Bone marrow (tissue), 2 donors: ENCODE measurements at regions not wholly inside any gene's neighbourhood (a gene's known extent, or its start where the extent isn't known, plus 50 kb on each side); places are given as distances from the start of the nearest gene placed in this dataset.

Experiments
- DNase-seq, 2 donors: peaks; one replicate each; lab custom pipeline; 2025; lab: John Stamatoyannopoulos, UW

DNA sequence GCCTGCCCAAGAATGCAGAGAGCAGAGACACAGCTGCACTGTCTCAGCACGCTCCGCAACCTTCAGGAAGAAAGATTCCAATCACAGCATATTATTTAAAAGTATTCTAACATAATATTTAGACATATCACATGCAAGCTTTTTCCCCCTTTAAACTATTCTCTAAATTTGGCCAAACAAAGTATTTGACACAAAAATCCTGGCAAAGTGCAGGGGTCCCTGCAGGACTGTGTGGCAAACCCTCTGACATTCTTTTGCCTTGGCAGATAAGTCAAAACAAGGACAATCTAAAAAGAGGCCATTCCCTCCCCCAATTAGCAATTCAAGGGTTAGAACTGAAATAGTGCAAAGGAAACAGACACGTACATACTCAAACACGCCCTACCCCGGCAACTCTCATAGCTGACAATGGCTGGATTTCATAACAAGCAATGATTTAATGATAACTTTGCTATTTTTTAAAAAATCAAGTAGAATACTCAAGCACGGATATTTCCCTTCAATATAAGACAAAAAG lies 225.3 kb downstream of the MRPL39 start:
- no peak for DNase-seq

DNA sequence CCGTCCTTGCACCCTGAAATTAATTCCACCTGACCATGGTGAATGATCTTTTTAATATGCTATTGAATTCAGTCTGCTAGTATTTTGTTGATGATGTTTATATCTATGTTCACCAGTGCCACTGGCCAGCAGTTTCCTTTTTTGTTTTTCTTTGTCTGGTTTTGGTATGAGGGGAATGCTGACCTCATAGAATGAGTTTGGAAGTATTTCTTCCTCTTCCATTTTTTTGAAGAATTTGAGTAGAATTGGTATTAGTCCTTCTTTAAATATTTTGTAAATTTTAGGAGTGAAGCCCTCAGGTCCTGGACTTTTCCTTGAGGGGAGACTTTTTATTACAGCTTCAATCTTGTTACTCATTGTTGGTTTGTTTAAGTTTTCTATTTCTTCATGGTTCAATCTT lies 231.6 kb downstream of the MRPL39 start:
- no peak for DNase-seq

DNA sequence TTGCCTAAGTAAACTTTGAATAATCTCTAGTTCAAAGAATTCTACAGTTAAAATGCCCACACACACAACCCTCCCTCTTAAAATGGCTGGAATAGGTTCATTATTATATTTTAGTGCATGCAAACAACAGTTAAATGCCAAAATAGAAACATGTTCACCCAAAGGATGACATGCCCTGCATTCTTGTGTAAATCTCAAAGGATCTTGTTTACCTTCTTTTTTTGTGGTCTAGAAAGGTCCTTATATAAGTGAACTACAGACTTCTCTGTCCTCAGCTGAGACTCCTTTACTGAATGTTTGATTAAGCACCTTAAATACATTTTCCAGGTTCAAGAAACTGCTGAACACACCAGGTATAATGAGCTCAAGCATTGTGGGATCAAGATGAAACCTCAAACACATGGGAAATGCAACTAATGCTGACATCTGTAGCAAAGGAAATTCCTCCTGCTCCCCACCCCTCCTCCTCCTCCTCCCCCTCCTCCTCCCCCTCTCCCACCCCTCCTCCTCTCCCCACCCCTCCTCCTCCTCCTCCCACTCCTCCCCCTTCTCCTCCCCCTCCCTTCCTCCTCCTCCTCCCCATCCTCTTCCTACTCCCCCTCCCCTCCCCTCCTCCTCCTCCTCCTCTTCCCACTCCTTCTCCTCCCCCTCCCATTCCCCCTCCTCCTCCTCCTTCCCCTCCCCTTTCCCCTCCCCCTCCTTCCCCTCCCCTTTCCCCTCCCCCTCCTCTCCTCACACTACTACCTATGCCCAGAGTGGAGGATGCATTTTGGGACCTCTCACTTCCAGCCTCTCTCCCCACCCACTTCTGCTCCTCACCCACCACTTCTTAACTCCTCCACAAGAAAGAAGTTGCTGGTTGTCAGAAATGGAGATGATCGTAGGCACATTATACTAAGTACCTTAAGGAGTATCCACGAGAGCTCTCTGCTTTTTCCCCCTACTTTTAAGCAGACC lies 233.9 kb downstream of the MRPL39 start:
- DNase-seq, result no peak

DNA sequence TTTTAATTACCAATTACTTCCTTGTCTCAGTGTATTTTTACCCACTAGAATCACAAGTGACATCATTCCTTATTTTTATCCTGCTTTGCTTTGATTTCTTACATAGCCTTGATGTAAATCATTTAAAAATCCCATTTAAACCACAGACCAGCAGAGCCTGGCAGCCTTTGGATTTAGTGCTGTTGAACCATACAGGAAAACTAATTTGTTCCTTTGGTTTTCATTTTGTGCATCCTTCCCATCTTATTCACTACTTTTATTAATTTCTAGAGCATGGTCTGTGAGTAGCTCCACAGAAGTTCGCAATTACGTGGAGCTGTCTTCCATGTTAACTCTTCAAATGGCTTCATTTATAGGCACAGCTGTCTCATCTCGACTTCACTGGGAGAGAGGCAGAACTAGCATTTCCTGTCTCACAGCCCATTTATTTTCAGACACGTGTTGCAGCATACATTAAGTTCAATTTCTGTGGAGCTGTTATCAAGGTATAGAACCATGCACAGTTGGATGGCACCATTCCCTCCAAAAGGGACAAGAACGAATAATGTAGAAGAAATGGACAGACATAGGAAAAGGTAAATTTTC lies 235.3 kb downstream of the MRPL39 start:
- DNase-seq, result no peak

DNA sequence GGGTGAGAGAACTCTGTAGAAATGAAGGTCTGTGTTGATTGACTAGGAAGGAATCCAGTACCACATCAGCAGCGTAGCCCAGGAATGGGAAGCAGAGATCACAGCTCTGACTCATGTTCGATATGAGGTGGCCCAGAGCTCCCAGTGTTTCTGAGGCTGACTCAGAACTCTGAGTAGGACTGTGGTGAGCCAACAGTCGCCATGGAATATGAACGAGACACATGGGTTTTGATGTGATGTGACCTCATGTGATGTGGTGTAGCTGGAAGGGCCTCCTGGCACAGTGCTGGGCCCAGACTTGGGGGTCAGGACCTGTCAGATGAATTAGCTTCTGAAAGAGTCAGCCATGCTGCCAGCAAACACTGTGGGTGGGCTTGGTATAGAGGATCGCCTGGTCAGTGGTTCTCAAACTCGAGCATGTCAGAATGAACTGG lies 237.0 kb downstream of the MRPL39 start:
- DNase-seq, result no peak

DNA sequence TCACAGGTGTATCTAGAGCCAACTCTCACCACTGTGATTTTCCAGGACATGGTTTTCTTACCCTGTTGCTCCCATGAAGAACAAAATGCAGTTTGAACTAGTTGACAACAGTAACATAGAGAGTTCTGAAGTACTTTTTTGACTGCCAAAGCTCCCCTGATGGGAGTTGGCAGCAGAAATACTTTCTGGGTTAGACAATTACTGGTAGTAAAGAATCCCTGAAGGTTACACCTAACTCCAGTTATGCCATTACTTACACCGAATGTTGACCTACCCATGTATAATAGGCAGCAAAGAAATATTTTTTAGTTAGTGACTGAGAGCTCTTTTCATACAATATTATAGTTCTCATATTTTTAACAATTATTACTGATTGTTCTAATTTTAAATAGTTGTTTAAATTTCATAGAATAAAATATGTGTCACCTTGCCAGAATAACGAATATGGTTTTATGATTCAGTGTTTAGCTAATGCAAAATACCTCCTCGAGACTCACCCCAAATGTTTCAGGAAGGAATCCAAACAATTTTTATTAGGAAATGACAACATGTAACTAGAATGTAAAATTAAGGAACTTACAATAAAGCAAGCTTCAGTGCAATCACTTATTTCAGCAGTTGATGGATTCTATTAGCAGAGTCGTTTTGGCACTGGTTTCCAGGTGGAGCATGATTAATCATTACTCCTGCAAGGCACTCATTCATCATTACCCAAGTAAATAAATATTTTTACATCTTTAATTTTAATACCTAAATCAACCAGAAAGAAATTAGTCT lies 237.6 kb downstream of the MRPL39 start:
- DNase-seq, result no peak

DNA sequence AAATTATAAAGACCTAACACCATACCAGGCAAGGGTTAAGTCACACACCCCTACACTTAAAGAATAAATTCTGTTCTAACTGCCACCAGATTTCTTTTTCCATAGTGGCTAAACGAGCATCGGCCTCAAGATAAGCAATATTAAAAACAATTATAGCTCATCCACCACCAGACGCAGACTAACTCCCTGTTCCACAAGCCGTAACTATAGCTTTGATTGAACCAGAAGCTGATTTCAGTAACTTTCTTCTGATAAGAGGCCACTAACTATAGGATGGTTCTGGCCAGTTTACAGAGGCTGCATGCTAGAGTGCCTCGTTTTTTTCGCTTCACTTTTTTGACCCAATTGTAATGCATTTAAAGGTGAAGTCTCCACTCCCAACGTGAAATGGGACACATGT lies 238.8 kb downstream of the MRPL39 start:
- DNase-seq, result no peak

DNA sequence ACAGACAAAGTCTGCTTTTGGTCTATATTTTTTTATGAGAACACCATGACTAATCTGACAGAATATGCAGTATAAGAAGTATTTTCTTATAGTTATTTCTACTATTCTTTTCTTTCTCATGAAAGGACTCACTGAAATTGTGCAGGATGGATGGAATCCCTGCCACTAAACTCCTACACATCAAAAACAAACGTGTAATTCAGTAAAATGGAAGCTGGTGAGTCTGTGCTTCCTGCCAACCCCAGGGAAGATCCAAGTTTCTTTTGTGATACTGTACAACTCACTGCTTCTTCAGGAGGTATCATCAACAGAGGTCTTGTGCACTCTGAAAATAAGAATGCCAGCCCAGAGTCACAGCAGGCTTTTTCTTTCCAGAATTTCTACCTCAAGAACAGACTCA lies 241.2 kb downstream of the MRPL39 start:
- DNase-seq, result no peak

DNA sequence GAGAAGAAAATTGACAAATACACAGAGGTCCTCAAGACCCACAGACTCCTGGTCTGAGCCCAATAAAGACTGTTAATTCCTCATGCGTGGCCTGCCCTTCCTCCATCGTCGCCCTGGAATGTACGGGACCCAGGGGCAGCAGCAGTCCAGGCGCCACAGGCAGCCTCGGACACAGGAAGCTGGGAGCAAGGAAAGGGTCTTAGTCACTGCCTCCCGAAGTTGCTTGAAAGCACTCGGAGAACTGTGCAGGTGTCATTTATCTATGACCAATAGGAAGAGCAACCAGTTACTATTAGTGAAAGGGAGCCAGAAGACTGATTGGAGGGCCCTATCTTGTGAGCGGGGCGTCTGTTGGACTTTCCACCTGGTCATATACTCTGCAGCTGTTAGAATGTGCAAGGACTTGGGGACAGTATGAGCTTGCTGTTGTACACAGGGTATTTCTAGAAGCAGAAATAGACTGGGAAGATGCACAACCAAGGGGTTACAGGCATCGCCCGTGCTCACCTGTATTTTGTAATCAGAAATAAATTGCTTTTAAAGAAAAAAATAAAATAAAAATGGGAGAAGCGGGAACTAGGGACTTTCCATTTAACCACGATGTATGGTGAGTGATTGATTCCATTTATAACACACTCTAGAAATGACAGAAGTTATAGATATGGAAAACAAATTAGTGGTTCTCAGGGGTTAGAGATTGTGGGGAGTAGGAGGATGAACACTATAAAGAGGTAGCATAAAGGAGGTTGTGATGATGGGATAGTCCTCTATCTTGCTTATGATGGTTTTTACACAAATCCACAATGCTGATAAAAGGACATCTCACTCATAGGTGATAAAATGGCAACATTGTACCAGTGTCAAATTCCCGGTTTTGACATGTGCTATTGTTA lies 244.7 kb downstream of the MRPL39 start:
- DNase-seq, result no peak

DNA sequence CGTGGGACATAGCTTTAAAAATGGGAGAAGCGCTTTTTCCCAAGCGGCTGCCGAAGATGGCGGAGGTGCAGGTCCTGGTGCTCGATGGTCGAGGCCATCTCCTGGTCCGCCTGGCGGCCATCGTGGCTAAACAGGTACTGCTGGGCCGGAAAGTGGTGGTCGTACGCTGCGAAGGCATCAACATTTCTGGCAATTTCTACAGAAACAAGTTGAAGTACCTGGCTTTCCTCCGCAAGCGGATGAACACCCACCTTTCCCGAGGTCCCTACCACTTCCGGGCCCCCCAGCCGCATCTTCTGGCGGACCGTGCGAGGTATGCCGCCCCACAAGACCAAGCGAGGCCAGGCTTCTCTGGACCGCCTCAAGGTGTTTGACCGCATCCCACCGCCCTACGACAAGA lies 245.5 kb downstream of the MRPL39 start:
- no peak for DNase-seq

DNA sequence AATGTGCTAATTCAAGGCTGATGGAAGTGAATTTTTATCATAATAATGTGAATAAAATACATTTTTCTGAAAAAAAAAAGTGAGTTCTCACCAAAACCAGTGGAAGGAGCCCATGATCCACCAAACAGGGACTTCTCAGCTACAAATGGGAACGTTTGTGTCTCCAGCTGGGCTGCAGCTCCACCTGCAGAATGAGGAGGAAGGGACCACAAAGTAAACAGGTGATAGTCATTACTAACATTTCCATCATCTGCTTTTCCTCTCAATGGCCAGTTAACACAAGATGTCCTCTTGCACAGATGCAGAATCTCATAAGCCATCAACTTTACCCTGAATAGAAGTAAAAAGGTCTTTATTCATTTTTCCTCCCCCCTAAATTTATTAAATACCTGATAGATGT lies 246.2 kb downstream of the MRPL39 start:
- no peak for DNase-seq

DNA sequence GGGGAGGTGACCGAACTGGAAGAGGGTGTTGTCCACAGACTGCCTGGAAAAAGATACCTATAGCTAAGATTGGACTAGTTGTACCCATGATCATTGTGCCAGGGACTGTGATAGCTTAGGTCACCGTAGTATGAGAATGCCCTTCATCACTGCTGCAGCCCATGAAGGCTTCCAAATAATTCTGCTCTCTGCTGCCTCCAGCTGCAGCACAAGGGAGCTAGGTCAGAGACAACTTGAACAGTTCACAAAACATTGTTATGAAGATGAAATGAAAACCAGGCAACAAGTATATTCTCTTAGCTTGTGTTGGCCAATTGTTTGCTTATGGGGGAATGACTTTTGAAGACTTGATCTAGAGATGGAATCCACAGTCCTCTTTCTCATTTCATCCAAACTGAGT lies 246.7 kb downstream of the MRPL39 start:
- DNase-seq, result no peak

DNA sequence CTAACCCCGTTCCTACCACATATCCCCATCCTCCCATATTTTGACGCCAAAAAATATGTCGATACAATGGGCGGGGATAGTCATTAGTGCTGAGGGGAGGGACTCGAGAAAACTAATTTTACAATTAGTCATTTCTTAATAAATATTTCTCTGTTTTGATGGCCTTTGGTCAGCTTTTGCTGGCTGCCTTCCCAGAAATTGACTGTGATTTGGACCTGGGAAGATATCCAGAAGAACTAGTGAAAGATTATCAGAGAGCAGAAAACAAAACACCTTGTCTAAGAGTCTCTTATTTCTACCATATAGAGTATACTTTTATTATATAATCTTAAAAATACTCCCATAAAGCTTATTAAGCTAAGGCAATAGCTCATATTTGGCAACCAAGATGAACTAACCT lies 247.6 kb downstream of the MRPL39 start:
- DNase-seq, result no peak

DNA sequence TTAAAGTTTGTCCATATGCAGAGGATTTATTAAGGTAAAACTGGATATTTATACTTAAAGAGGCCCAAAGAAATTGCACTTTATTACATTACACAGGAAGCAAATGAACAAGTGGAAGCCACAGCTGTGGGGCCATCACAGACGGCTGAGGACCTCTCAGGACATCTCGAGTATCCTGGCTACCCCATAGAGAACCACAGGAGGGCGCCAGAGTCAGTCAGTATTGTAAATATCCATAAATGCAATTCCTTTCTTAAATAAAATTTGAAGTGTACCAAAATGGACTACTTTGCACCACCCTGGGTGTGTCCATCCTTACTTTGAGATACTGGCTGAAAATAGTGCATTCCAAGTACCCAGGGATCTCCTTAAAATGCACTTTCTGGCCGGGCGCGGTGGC lies 257.2 kb downstream of the MRPL39 start:
- DNase-seq, result no peak

DNA sequence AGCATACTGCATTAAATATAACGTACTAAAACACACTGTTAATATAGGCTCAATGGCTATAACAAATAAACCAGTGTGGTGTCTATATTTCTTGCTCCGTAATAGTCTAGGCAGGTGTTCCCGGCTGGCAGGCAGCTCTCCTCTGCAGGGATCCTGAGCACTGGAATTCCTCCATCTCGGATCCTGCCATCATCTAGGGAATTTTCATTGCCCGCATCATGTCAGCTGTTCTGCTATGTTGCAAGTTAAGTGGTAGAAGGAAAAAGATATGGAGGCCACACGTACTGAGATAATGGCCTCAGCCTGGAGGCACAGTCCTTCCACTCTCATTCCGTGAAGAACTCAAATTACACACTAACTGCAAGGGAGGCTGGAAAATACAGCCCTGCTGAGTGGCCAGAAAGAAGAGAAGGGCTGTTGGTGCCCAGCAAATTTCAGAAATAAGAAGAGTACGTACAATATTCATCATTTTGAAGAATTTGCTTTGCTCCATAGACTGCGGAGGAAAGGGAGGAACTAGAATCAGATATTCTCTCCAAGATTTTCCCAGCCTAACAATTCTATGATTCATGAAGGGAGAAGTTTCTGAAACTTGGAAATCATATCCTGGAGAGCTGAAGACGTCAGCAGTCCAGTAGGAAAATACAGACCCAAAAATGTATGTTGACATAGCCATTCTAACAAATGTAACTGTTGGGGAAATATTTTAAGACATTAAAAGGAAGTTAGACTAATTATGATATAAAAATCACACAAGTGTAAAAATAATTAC lies 263.3 kb downstream of the MRPL39 start:
- no peak for DNase-seq

DNA sequence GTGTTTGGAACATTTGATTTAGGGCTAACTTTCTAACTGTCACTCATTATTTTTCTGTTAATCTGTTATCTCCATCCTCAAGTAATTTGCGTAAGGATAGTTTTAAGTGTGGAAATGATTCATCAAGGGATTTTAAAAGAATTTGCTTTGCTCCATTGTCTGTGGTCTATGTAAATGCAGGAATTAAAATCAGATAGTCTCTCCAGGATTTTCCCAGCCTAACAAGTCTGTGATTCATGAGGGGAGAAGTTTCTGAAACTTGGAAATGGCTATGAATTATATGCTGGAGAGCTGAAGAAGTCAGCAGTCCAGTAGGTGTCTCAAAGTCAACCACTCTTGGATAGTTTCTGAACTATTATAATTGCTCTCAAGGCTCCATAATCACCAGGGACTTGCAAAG lies 264.5 kb downstream of the MRPL39 start:
- DNase-seq, result no peak

DNA sequence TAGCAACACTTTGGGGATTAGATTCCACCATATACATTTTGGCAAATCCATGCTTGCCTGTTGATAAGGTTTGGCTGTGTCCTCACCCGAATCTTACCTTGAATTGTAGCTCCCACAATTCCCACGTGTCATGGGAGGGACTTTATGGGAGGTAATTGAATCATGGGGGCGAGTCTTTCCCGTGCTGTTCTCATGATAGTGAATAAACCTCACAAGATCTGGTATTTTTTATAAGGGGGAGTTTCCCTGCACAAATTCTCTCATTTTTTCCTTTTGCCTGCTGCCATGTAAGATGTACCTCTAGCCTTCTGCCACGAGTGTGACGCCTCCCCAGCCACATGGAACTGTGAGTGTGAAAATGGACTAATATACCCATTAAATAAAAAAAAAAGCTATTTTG lies 265.3 kb downstream of the MRPL39 start:
- DNase-seq, result no peak

DNA sequence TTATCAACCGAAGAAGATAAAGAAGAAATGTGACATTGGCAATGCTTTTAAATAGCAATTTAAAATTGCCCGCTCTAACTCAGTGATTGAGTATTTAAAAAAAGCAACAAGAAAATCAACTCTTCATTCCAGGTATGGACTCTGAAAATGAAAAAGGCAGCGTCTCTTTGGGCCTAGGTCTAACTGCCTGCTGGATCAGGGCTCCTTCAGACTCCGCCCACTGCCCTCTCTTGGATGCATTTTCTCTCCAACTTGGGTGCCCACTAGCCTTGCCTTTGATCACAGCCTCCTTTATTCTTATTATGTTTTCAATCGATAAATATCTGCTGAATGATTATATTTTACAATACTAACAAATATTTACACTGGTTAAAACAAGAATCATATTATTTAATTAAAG lies 268.9 kb downstream of the MRPL39 start:
- DNase-seq, result no peak

DNA sequence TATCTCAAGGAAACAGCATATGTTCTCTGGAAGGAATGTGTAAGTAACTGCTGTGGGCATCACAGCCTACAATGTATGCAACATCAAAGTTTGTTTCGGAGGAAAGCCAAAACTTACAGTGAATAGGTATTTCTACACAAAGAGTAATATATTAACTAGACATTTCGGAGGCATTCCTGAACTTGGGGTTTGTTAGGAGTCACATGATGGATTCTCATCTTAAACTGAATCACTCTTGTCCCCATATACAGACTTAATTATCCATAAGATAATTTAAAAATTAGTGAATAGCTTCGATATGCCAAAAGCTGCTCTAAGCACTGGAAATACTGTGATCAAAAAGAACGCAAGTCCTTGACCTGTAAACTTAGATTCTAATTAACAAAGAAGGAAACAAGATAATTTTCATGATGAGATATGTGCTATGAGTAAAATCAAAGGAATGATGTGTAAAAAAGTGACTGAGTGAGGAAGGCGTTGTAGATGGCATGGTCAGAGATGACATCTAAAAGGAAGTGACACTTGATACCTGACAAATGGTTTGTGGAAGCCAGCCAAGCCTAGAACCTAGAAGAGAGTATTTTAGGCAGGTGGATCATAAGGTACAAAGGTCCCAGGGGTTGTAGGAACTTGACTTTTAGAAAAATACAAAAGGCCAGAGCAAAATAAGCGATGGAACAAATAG lies 273.1 kb downstream of the MRPL39 start:
- DNase-seq, result no peak

DNA sequence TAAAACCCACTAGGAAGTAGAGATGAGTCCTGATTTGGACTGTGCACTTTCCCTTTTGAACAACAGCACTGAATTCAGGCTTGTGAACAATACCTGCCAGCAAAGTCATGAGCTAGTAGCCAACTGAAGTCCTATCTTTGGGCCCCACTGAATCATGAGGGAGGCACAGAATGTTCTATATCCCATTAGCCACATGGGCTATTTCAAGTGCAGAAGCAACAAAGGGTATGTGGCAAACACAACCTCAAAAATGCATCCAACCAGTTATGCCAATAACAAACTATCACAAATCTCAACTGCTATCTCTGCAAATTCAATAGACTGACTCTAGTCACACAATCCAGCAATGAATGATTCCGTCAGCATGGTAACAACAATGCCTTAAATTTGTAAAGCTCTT lies 276.0 kb downstream of the MRPL39 start:
- DNase-seq, result no peak
